ENCODE measurements at regions not wholly inside any gene's neighbourhood (a gene's known extent, or its start where the extent isn't known, plus 50 kb on each side); places are given as distances from the start of the nearest gene placed in this dataset.

DNA sequence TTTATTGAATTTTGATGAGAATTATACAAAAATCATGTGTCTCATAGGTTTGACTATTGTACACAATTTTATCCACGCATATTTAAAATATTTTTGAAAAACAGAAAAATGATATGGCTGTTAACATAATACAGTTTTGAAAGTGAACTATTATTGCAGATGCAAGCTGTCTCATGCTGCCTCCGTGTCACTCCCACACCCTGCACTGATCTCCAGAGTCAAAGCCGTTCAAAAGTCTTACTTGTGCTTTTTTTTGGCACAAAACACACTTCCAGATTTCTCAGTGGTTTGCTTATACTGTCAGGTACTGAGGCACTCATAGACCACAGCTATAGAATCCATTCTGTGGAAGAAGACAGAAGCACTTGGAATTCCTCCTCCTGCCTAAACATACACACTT lies 243.1 kb upstream of the ADARB2 start:
- TF ChIP-seq, protein P1, sequence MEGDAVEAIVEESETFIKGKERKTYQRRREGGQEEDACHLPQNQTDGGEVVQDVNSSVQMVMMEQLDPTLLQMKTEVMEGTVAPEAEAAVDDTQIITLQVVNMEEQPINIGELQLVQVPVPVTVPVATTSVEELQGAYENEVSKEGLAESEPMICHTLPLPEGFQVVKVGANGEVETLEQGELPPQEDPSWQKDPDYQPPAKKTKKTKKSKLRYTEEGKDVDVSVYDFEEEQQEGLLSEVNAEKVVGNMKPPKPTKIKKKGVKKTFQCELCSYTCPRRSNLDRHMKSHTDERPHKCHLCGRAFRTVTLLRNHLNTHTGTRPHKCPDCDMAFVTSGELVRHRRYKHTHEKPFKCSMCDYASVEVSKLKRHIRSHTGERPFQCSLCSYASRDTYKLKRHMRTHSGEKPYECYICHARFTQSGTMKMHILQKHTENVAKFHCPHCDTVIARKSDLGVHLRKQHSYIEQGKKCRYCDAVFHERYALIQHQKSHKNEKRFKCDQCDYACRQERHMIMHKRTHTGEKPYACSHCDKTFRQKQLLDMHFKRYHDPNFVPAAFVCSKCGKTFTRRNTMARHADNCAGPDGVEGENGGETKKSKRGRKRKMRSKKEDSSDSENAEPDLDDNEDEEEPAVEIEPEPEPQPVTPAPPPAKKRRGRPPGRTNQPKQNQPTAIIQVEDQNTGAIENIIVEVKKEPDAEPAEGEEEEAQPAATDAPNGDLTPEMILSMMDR (IDR thresholded peaks at IDR 0.05; ENCODE audit: insufficient read depth, low read length) = no peak
- no peak for DNase-seq (ENCODE audit: low read depth)
- H3K4me3 ChIP-seq (ENCODE audit: low read depth, low read length) = no peak overlapping the region

DNA sequence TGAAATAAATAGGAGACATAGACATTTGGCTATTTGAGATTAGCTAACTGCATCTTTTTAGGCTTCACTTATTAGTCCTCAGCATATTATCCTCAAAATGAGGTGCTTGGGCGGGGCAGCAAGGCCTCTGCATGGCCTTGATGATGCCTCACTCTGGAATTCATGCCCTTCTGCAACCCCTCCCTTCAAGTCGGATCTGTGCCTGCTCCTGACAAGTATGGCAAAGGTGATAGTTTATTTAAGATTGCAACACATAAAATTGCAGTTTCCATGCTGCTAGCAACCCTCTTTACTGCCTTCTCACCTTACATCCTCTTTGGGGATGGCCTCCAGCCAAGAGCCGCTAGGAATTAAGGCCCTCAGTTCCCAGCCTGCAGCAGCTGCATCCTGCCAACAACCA lies 241.3 kb upstream of the ADARB2 start:
- no peak for DNase-seq (ENCODE audit: low read depth)
- TF ChIP-seq, protein P1 (IDR thresholded peaks at IDR 0.05; ENCODE audit: insufficient read depth, low read length) = no peak

DNA sequence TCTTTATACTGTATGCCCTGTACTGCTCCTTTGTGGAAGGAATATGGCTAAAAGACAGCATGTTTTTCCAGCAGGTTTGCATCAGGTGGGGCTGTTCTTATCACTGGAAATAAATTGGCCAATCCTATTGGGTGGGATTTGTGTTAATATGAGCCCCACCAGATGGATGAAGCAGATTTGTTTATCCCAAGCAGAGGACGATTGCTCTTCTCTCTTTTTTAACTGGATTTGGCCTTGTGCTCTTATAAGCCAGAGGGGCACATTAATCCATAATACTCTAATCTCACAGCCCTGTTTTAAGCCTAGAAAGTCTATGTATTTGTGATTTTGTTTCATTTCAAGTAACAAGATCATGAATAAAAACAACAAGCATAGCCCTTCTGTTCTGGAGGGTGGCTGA lies 240.1 kb upstream of the ADARB2 start:
- no peak for DNase-seq (ENCODE audit: low read depth)
- H3K4me3 ChIP-seq (ENCODE audit: low read depth, low read length) = no peak overlapping the region
- TF ChIP-seq, protein P1 (IDR thresholded peaks at IDR 0.05; ENCODE audit: insufficient read depth, low read length) = no peak

More for the DNA sequence above, 241.3 kb upstream of the ADARB2 start:
- no peak overlapping the region for H3K4me3 ChIP-seq (ENCODE audit: low read depth, low read length)

DNA sequence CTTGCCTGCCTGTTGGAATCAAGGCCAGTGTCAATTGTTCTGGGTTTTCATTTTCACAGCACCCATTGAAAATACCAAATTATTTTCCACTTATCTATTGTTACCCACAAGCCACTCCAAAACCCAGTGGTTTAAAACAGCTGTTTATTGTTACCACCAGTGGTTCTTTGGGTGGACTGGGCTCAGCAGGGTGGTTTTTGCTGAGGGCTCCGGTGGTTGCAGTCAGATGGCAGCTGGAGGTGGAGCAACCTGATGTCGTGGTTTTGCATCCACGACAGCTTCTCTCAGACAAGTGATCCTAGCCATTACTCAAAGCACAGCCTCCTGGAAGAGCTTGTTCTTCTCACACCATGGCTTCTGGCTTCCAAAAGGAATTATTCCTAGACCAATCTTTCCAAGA lies 235.1 kb upstream of the ADARB2 start:
- DNase-seq (ENCODE audit: low read depth) = no peak
- H3K4me3 ChIP-seq (ENCODE audit: low read depth, low read length) = no peak overlapping the region
- TF ChIP-seq, protein P1 (IDR thresholded peaks at IDR 0.05; ENCODE audit: insufficient read depth, low read length) = no peak

DNA sequence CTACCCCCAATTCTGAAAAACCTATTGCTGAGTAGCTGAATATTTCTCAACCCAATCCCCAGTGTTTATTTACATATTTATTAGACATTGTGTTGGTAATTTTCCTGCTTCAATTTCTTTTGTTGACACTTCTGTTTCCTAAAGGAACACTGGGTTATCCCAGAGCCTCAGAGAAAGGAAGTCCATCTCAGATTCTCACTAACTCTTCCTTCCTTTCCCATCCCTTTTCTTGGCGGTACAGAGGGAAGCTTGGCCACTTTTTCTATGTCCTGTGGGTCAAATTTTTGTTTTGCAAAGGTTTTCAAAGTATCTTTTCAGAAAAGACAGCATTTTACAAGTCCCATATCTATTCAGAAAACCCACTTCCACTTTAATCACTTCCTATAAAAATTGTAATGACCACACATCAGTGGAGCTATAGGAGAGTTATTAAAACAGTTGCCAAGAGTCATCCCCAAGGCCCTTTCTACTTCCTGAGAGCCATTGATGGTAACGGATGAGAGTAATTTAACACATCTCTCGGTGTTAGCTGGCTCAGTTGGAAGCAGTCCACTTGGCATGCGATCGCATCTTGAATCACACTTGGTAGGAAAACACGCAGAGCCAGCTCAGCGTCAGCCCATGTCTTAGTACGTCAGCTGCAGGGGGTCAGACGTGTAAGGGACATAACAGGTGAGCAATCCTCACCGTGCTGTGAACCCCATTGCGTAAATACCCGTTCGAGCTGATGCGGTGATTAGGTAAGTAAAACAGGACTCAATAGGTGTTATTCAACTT lies 231.1 kb upstream of the ADARB2 start:
- DNase-seq (ENCODE audit: low read depth) = no peak
- no peak overlapping the region for H3K4me3 ChIP-seq (ENCODE audit: low read depth, low read length)
- TF ChIP-seq, protein P1 (IDR thresholded peaks at IDR 0.05; ENCODE audit: insufficient read depth, low read length) = no peak

DNA sequence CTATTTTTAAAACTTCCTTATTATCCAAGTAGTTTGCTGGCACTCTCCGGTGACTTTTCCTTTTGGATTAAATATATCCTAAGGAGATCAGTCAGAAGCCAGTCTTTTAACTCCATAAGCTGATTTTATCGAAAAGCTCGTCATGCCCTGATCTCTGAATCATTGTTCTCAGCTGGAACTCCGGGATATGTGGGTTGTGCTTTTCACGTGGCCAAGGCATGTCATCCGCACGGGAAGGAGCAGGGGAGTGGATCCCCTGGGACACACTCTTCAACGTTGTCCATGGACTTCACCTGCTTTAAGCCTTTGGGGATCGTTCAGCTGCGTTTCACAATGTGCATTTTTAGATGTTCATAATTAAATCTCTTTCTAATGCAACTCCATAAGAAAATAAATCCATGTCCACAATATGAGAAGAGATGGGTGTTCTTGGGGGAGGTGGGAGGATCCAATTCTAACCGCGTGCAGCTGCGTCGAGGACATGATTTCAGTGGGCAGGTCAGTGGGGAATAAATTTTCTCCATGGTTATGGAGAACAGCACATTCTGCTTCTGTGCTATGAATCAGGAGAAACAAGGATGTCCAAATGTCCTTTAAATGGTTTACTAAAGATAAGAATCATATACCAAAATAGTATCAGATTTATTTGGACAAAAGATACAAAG lies 229.5 kb upstream of the ADARB2 start:
- no peak for DNase-seq (ENCODE audit: low read depth)
- TF ChIP-seq, protein P1 (IDR thresholded peaks at IDR 0.05; ENCODE audit: insufficient read depth, low read length) = no peak
- H3K4me3 ChIP-seq (ENCODE audit: low read depth, low read length) = no peak overlapping the region
